ENCODE measurements at regions not wholly inside any gene's neighbourhood (a gene's known extent, or its start where the extent isn't known, plus 50 kb on each side); places are given as distances from the start of the nearest gene placed in this dataset.
"Not testable (repeated sequence)": the region's sequence is repeated elsewhere in the genome, so short reads cannot be mapped to it uniquely, and the experiment has no call there.

DNA sequence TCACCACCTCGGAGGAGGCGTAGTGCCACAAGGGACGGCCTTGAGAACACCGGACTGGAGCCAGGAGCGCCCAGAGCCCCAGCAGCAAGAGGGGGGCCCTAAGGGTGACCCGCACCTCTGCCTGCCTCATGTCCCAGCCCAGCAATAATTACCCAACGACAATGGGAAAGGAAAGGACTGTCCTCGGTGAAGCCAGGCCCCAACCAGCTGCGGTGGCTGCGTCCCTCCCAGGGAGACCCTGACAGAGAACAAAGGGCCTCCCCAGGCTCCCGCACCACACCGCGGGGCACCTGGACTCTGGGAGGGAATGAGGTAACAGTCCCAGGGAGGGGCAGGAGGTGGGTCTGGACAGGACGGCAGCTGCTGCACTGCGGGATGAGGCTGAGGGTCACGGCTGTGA, 493.4 kb downstream of the GOLGA6L6 start:
- TF ChIP-seq CHD1 (IDR thresholded peaks at IDR 0.05; ENCODE audit: low read depth, low read length); POLR2A (IDR thresholded peaks at IDR 0.05; ENCODE audit: low read depth, low read length); RAD21 (IDR thresholded peaks at IDR 0.05; ENCODE audit: low read length); SMC3 (IDR thresholded peaks at IDR 0.05; ENCODE audit: low read depth, low read length); MXI1 (IDR thresholded peaks at IDR 0.05; ENCODE audit: borderline replicate concordance, low read depth, low read length); BHLHE40 (IDR thresholded peaks at IDR 0.05; ENCODE audit: low read depth, low read length); RFX5 (IDR thresholded peaks at IDR 0.05; ENCODE audit: low read depth, low read length); CEBPB (IDR thresholded peaks at IDR 0.05; ENCODE audit: low read depth, low read length); MAFK (IDR thresholded peaks at IDR 0.05; ENCODE audit: low read depth, low read length); NFE2L2 (IDR thresholded peaks at IDR 0.05; ENCODE audit: low read depth, low read length): not testable (repeated sequence)
- TF ChIP-seq, protein P1, sequence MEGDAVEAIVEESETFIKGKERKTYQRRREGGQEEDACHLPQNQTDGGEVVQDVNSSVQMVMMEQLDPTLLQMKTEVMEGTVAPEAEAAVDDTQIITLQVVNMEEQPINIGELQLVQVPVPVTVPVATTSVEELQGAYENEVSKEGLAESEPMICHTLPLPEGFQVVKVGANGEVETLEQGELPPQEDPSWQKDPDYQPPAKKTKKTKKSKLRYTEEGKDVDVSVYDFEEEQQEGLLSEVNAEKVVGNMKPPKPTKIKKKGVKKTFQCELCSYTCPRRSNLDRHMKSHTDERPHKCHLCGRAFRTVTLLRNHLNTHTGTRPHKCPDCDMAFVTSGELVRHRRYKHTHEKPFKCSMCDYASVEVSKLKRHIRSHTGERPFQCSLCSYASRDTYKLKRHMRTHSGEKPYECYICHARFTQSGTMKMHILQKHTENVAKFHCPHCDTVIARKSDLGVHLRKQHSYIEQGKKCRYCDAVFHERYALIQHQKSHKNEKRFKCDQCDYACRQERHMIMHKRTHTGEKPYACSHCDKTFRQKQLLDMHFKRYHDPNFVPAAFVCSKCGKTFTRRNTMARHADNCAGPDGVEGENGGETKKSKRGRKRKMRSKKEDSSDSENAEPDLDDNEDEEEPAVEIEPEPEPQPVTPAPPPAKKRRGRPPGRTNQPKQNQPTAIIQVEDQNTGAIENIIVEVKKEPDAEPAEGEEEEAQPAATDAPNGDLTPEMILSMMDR (conservative IDR thresholded peaks at IDR 0.05; ENCODE audit: low read depth, low read length) = not testable (repeated sequence)
- TF ChIP-seq, protein P2, sequence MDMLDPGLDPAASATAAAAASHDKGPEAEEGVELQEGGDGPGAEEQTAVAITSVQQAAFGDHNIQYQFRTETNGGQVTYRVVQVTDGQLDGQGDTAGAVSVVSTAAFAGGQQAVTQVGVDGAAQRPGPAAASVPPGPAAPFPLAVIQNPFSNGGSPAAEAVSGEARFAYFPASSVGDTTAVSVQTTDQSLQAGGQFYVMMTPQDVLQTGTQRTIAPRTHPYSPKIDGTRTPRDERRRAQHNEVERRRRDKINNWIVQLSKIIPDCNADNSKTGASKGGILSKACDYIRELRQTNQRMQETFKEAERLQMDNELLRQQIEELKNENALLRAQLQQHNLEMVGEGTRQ (IDR thresholded peaks at IDR 0.05; ENCODE audit: low read depth, low read length) = not testable (repeated sequence)
- TF ChIP-seq, protein P3, sequence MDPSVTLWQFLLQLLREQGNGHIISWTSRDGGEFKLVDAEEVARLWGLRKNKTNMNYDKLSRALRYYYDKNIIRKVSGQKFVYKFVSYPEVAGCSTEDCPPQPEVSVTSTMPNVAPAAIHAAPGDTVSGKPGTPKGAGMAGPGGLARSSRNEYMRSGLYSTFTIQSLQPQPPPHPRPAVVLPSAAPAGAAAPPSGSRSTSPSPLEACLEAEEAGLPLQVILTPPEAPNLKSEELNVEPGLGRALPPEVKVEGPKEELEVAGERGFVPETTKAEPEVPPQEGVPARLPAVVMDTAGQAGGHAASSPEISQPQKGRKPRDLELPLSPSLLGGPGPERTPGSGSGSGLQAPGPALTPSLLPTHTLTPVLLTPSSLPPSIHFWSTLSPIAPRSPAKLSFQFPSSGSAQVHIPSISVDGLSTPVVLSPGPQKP (IDR thresholded peaks at IDR 0.05; ENCODE audit: borderline replicate concordance, low read depth, low read length) = not testable (repeated sequence)
